ENCODE measurements at regions not wholly inside any gene's neighbourhood (a gene's known extent, or its start where the extent isn't known, plus 50 kb on each side); places are given as distances from the start of the nearest gene placed in this dataset.
"Not testable (repeated sequence)": the region's sequence is repeated elsewhere in the genome, so short reads cannot be mapped to it uniquely, and the experiment has no call there.

- DNase-seq (ENCODE audit: low read depth in 1 of 2, low spot score in 1 of 2) = no peak
- Histone ChIP-seq H3K27ac (replicated peaks) (no peak overlapping the region), H3K27me3 (ENCODE audit: insufficient read depth, poor library complexity, severe bottlenecking) (no peaks in the 10 kb centered on the region), H3K4me3 (replicated peaks; ENCODE audit: insufficient read depth, low read length) (no peak overlapping the region)
- TF ChIP-seq, protein P1, sequence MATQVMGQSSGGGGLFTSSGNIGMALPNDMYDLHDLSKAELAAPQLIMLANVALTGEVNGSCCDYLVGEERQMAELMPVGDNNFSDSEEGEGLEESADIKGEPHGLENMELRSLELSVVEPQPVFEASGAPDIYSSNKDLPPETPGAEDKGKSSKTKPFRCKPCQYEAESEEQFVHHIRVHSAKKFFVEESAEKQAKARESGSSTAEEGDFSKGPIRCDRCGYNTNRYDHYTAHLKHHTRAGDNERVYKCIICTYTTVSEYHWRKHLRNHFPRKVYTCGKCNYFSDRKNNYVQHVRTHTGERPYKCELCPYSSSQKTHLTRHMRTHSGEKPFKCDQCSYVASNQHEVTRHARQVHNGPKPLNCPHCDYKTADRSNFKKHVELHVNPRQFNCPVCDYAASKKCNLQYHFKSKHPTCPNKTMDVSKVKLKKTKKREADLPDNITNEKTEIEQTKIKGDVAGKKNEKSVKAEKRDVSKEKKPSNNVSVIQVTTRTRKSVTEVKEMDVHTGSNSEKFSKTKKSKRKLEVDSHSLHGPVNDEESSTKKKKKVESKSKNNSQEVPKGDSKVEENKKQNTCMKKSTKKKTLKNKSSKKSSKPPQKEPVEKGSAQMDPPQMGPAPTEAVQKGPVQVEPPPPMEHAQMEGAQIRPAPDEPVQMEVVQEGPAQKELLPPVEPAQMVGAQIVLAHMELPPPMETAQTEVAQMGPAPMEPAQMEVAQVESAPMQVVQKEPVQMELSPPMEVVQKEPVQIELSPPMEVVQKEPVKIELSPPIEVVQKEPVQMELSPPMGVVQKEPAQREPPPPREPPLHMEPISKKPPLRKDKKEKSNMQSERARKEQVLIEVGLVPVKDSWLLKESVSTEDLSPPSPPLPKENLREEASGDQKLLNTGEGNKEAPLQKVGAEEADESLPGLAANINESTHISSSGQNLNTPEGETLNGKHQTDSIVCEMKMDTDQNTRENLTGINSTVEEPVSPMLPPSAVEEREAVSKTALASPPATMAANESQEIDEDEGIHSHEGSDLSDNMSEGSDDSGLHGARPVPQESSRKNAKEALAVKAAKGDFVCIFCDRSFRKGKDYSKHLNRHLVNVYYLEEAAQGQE (IDR thresholded peaks at IDR 0.05; ENCODE audit: insufficient replicate concordance, low read depth) = no peak
- no peak for TF ChIP-seq GABPA (IDR thresholded peaks at IDR 0.05; ENCODE audit: low read depth)
- TF ChIP-seq, protein P2, sequence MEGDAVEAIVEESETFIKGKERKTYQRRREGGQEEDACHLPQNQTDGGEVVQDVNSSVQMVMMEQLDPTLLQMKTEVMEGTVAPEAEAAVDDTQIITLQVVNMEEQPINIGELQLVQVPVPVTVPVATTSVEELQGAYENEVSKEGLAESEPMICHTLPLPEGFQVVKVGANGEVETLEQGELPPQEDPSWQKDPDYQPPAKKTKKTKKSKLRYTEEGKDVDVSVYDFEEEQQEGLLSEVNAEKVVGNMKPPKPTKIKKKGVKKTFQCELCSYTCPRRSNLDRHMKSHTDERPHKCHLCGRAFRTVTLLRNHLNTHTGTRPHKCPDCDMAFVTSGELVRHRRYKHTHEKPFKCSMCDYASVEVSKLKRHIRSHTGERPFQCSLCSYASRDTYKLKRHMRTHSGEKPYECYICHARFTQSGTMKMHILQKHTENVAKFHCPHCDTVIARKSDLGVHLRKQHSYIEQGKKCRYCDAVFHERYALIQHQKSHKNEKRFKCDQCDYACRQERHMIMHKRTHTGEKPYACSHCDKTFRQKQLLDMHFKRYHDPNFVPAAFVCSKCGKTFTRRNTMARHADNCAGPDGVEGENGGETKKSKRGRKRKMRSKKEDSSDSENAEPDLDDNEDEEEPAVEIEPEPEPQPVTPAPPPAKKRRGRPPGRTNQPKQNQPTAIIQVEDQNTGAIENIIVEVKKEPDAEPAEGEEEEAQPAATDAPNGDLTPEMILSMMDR (IDR thresholded peaks at IDR 0.05; ENCODE audit: insufficient read depth, low read length) = no peak
- TF ChIP-seq SPI1 (IDR thresholded peaks at IDR 0.05; ENCODE audit: borderline replicate concordance, low read depth) = no peak
- TF ChIP-seq POLR2AphosphoS5 (IDR thresholded peaks at IDR 0.05; ENCODE audit: low read depth) = no peak
Observed at GRCh38 chr6:86147311-86147710, 504.6 kb upstream of the SYNCRIP start.

- DNase-seq (ENCODE audit: low read depth in 1 of 2, low spot score in 1 of 2); H3K4me3 ChIP-seq (replicated peaks; ENCODE audit: insufficient read depth, low read length); H3K27me3 ChIP-seq (ENCODE audit: insufficient read depth, poor library complexity, severe bottlenecking); H3K27ac ChIP-seq (replicated peaks): not testable (repeated sequence)
Observed at GRCh38 chr6:86146751-86147150, 504.1 kb upstream of the SYNCRIP start.

DNA sequence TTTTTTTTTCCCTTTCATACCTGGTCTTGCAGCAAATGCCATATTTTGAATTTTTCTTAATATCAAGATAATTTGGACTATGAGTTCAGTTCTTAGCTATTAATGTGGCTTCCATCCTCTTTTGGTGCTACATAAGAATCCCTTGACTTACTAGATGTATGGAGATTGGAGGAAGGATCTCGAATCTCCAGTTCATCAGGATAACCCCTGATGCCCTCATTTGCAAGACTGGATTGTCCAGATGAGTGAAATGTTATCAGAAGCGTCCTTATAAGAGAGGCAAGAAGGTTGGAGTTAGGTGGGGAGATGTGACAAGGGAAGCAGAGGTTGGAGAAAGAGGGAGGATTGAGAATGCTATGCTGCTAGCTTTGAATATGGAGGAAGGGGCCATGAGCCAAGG is 499.6 kb upstream of the SYNCRIP start:
- H3K27me3 ChIP-seq (ENCODE audit: insufficient read depth, poor library complexity, severe bottlenecking) = no peaks in the 10 kb centered on the region
- no peak overlapping the region for H3K27ac ChIP-seq (replicated peaks)
- DNase-seq (ENCODE audit: low read depth in 1 of 2, low spot score in 1 of 2) = no peak
- TF ChIP-seq SPI1 (IDR thresholded peaks at IDR 0.05; ENCODE audit: borderline replicate concordance, low read depth) (no peak), POLR2AphosphoS5 (IDR thresholded peaks at IDR 0.05; ENCODE audit: low read depth) (no peak), GABPA (IDR thresholded peaks at IDR 0.05; ENCODE audit: low read depth) (no peak)
- TF ChIP-seq, protein P2 (IDR thresholded peaks at IDR 0.05; ENCODE audit: insufficient read depth, low read length) = no peak
- TF ChIP-seq, protein P1 (IDR thresholded peaks at IDR 0.05; ENCODE audit: insufficient replicate concordance, low read depth) = no peak
- no peak overlapping the region for H3K4me3 ChIP-seq (replicated peaks; ENCODE audit: insufficient read depth, low read length)

DNA sequence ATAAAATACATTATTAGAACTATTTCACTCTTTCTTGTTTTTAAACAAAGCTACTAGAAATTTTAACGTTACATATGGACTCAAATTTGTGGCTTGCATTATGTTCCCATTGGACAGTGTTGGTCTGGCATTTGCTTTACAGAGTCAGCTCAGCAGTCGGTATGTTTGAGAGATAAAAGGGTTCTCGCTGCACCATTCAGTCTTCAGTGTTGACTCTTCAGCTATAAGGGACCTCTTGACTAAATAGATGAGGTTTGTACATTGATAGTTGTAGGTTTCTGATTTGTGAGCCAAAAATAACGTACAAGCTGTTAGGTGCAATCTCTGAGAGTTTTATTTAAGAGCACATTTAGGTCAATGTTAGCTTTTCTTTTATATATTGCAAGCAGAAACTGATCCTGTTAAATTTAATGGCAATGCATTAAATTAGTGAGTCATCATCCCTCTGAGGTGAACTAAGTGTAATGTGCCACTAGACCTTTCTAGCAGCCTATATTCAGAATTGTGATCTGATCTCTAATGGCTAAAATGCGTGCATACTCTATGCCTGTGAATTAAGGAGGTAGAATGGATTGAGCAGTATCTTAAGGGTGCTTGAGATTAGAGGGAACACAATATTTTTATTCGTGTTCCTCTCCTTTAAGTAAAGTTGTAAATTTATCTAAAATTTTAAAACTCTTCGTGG is 485.6 kb upstream of the SYNCRIP start:
- no peak for TF ChIP-seq POLR2AphosphoS5 (IDR thresholded peaks at IDR 0.05; ENCODE audit: low read depth)
- no peak for TF ChIP-seq SPI1 (IDR thresholded peaks at IDR 0.05; ENCODE audit: borderline replicate concordance, low read depth)
- TF ChIP-seq, protein P2 (IDR thresholded peaks at IDR 0.05; ENCODE audit: insufficient read depth, low read length) = no peak
- TF ChIP-seq, protein P1 (IDR thresholded peaks at IDR 0.05; ENCODE audit: insufficient replicate concordance, low read depth) = no peak
- Histone ChIP-seq H3K27ac (replicated peaks) (no peak overlapping the region), H3K27me3 (ENCODE audit: insufficient read depth, poor library complexity, severe bottlenecking) (no peaks in the 10 kb centered on the region), H3K4me3 (replicated peaks; ENCODE audit: insufficient read depth, low read length) (no peak overlapping the region)
- no peak for DNase-seq (ENCODE audit: low read depth in 1 of 2, low spot score in 1 of 2)
